HG03520 (cell line): ENCODE measurements at regions not wholly inside any gene's neighbourhood (a gene's known extent, or its start where the extent isn't known, plus 50 kb on each side); places are given as distances from the start of the nearest gene placed in this dataset.

Experiments
- ATAC-seq: cut with Tn5 transposase; IDR thresholded peaks from one replicate; pipeline ENCODE4 v1.9.1; 2021; ENCODE audit warnings: mild to moderate bottlenecking, moderate library complexity; ENCODE audit not compliant: unreplicated experiment

- ATAC-seq = no peak
Measured at GRCh38 chr10:3526727-3527501, 258.1 kb downstream of the KLF6 start.

DNA sequence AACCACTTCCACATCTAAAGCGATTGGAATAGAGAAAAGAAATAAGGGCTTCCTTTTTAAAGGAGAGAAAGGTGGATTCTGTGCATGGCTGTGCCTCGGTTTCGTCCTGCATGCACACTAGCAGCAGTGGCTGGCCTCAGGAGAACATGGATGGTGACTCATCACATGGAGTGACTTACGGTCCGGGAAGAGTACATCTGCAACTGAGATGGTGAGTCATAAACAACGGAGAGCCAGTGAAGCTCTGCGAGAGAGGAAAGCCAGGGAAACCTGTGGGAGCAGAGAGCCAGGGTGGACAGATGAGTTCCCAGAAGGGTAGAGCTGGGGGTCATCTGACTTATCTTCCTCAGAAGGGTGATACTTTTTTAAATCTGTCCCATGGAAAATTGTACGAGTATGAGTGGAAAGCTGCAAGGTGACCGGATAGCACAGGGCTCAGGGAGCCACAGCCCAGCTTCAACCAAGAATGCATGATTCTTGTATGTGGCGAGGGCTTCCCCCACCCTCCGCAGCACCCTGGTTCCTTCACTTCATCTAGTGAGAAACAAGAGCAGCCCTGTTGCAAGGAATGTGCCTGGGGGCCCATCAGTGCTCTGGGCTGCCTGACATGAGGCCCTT is 259.1 kb downstream of the KLF6 start:
- ATAC-seq = no peak

DNA sequence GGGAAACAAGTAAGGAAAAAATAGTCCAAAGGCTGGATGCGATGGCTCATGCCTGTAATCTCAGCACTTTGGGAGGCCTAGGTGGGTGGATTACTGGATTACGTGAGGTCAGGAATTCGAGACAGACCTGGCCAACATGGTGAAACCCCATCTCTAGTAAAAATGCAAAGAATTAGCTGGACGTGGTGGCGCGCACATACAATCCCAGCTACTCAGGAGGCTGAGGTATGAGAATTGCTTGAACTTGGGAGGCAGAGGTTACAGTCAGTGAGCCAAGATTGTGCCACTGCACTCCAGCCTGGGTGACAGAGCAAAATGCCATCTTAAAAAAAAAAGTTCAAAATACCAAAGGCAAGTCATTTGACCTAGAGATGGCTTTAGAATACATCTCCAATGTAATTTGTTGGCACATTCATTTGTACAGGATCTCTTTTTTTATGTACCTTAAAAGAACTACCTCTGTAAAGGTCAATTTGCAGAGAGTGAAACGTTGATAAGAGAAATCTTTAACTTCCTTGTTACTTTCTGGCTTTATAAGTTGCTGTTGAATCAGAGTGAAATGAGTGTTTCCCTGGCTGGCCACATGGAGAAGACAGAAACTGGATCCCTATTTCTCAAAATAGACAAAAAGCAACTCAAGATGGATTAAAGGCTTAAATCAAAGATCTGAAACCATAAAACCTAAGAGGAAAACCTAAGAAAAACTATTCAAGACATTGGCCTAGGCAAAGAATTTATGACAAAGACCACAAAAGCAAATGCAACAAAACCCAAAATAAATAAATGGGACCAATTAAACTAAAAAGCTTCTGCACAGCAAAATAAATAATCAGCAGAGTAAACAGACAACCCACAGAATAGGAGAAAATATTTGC is 260.7 kb downstream of the KLF6 start:
- ATAC-seq = no peak

DNA sequence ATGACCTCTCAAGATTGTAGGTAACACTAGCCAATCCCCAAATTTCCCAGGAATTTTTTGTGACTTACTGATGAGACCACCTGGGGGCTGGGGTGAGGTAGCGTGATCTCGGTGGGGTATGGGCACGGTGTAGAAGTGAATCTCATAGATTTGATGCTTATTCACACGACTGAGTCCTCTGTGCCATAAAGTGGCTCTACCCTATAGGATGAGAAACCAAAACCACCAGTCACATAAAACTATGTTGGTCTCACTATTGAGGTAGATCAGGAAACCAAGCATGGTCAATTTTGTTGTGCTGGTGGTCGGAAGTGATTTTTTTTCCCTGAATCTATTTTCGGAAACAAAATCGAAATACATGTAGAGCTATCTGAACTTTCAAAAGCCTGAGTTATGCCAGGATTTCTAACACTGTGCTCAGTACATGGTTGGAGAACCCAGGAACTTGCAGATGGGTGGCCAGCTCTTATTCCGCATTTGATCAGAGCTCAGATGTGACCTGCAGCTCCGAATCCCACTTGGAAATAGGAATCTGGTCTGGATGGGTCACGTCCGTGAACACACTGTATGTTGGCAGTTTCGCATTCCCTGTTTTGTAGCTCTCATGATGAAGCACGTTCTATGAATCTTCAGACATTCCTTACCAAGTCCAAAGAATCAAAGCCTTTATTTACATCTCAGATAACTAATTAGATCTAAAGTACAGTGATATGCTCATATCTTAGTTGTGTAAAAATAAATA is 261.5 kb downstream of the KLF6 start:
- no peak for ATAC-seq

DNA sequence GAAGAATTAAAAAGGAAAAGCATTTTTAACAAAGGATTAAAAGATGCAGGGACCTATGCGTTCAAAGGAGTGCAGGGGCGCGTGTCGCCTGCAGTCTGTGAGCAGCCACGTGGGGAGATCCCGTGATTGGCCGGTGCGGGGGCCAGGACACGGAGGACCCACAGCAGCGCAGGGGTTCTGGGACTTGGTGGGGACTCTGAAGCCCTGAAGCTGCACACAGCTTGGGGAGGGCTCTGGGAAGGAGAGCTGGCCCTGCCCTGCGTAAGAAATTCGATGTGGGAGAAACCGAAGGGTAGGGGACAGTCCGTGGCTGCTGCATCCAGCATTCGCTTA is 268.1 kb downstream of the KLF6 start:
- ATAC-seq = no peak

DNA sequence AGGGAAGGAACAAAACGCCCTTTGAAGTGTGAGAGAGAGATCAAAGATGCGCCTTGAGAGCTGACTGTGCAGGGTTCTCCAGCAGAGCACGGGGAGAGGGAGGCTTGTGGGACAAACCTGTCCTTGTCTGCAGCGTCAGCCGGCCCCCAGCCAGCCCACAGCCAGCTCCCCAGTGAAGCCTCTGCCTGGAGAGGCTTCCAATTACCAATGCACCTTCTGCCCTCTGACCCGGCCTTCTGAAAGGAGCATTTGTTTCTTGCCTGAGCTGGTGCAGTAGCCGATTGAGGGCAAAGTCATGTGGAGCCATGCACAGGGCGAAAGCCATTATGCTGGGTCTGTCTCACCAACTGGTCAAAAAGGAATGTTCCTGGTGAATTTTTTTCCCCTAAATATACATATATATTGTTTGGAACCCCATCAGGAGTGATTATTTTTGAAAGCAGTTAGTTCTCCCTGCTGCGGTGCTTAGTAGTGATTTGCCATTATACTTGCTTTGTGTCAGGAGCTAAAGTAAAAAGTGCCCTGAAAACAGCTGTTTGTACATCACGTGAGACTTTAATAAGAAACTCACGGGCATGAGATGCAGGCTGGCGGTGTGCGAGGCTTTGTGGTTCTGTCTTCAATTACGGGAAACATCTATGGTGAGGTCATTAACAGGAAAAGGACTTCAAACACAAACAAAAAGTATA is 268.6 kb downstream of the KLF6 start:
- ATAC-seq = no peak

DNA sequence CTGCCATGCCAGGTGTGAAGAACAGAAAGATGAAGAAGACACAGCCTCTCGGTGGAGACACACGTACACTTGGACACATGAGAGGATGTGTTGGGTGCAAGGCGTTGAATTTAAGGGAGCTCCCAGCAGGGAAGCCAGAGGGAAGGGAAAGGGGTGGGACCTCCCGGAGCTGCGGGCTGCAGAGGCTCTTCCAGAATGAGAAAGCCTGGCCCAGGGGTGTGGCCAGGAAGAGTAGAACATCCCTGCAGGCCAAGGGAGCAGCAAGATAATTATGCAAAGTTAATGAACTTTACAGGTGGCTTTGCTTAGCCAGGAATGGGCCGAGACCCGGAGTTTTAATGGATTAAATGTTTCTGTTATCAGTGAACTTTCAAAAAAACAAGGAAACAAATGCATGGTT is 270.3 kb downstream of the KLF6 start:
- ATAC-seq = no peak

GRCh38 chr10:3512263-3512662 is 272.7 kb downstream of the KLF6 start:
- no peak for ATAC-seq

DNA sequence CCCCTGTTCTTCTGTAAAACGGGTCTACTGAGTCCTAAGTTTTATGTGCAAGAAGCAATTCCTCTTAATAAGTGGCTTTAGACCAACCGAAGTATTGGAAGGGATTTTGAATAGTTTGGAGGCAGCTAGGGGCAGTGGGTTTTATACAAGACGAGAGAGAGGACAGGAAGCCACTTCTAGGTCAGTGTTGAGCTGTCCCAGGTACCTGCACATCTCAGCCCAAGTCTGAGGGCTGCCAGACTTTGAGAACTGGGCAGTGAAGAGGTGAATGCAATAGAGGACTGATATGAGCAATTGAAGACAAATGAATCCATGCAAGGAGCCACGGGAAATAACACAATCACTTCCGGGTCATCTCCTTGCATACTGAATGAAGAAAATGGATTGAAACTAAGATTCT is 273.5 kb downstream of the KLF6 start:
- no peak for ATAC-seq

DNA sequence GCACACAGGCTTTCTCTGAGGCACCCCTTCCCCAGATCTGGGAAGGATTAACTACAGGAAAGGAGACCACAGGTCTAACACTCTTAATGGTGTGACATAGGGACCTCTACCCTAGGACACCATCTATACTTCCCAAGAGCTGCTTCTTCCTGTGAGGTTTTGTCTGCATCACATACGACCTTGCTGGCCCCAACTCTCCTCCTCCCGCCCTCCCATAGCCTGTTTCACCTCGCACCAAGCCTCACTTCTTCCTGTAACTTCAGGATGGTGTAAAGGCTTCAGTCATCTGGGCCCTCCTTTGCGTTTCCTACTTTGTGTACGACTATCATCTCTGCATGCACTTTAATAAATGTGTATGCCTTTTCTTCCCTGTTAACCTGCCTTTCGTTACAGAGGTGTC is 274.3 kb downstream of the KLF6 start:
- ATAC-seq = no peak

- ATAC-seq = no peak
Measured at GRCh38 chr10:3509355-3509754, 275.7 kb downstream of the KLF6 start.

DNA sequence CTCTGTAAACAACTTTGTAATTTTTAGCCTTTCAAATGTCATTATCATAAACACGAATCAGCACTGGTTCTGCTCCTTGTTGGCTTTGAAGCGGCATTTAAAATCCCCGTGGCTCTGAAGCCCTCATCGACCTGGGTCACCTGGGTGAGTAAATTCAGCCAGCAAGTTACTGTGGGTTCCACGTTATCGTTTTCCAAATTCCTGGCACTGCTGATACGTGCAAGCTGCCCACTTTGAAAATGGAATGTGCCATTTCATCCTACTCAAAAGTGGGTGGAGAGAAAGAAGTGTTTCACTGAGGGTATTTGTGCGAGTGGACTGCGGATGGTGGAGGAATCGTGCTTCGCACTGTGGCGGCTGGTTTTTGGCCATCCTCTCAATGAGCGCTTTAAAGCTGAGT is 281.7 kb downstream of the KLF6 start:
- ATAC-seq = no peak

GRCh38 chr10:3502673-3503072 is 282.3 kb downstream of the KLF6 start:
- no peak for ATAC-seq

- ATAC-seq = no peak
Measured at GRCh38 chr10:3500408-3500856, 284.6 kb downstream of the KLF6 start.

GRCh38 chr10:3499120-3499519 is 285.9 kb downstream of the KLF6 start:
- no peak for ATAC-seq

DNA sequence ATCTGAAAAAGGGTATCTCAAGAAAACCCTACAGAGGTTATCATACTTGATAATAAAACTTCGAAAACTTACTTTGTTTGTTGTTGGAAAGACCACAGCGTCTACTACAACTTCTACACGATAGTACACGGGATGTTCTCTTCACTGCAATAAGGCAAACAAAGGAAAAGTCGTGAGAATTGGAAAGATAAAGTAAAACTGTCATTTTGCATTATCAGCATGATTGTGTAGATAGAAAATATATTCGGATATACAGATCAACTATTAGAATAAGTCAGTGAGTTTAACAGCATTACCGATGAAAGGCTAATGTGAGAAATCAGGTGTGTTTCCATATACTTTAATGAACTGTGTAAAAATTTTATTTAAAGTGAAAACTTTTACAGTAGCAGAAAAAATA is 287.4 kb downstream of the KLF6 start:
- no peak for ATAC-seq

GRCh38 chr10:3496138-3496537 is 288.9 kb downstream of the KLF6 start:
- ATAC-seq = no peak

DNA sequence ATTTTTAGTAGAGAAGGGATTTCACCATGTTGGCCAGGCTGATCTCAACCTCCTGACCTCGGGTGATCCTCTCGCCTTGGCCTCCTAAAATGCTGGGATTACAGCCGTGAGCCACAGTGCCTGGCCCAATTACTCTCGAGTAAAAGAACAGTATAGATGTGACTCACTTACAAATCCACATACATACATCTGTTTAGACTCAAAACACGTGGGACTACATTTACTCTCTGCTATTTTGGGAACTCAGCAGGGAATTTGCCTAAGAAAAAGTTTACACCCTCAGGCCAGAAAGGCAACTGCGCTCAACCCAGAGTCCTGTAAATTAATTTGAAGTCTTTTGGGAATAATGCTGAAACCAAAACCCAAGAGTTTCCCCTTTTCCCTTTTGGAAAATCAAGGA is 289.7 kb downstream of the KLF6 start:
- ATAC-seq = no peak

- no peak for ATAC-seq
Measured at GRCh38 chr10:3494838-3495230, 290.2 kb downstream of the KLF6 start.

DNA sequence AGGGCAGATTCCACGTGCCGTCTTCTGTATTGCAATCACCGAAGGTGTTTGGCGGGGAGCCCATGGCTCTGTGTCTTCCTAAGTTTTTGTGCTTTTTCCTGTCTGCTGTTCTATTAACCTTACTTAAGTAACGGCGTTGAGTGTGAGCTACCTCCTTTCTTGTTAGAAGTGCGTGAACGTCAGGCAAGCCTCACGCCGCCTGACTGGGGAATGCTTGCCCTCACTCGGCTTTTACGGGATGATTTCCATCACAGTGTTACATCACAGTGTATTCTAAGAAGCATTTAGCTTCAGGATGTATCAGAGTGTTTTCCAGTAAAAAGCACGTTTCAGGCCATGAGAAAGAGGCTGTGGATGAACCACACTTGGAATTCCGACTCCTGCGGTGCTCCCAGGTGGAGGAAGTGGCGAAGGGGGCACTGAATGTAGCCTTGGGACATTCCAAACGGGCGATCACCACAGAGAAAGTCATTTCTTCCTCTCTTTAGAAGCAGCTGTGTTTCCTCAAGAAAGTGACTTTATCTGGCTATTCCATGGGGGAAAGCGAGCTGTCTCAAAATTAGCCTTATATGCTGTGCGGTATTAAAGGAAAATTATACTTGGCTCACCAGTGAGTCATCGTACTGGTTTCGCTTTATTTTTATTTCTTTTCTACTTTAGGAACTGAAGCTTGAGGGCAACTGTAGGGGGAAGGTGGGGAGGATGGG is 290.7 kb downstream of the KLF6 start:
- no peak for ATAC-seq
